ENCODE measurements at regions not wholly inside any gene's neighbourhood (a gene's known extent, or its start where the extent isn't known, plus 50 kb on each side); places are given as distances from the start of the nearest gene placed in this dataset.

DNA sequence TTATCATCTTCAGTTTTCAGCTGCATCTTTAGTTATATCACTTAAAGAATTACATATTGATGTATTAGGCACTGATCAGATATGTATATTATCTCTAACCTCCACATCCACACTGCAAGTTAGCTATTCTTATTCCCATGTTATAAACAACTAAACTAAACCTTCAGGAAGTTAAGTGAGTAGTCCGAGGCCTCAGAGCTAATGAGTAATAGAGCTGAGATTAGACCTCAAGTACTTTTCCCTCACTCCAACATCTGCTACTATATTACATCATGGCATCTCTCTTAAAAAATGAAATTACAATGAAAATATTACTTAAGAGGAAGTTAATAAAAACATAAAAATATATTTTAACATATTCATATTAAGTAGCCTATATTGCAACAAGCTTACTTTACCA lies 183.6 kb upstream of the MAP2 start:
- Histone ChIP-seq H3K79me2 (ENCODE audit: insufficient read depth, low read length) (no peaks in the 10 kb centered on the region), H2AFZ (ENCODE audit: low read length) (no peak overlapping the region), H3K36me3 (ENCODE audit: insufficient read depth, low read length) (no peaks in the 10 kb centered on the region), H3F3A (ENCODE audit: low read depth) (no peaks in the 10 kb centered on the region), H3K4me1 (ENCODE audit: insufficient read depth, low read length, poor library complexity, severe bottlenecking) (no peaks in the 10 kb centered on the region), H3K9me2 (replicated peaks; ENCODE audit: low read depth, low read length) (no peaks in the 10 kb centered on the region), H3K9ac (ENCODE audit: low read depth, low read length, poor library complexity, severe bottlenecking) (no peak overlapping the region), H4K20me1 (ENCODE audit: insufficient read depth, low read length, poor library complexity, severe bottlenecking) (no peaks in the 10 kb centered on the region), H3K4me3 (ENCODE audit: low read length, poor library complexity, severe bottlenecking) (no peak overlapping the region), H3K9me3 (ENCODE audit: insufficient read depth, low read depth, low read length) (no peaks in the 10 kb centered on the region), H3K27me3 (ENCODE audit: insufficient read depth, low read length, poor library complexity, severe bottlenecking) (no peaks in the 10 kb centered on the region), H3K4me2 (ENCODE audit: low read depth, low read length, poor library complexity, severe bottlenecking) (no peak overlapping the region)
- TF ChIP-seq CTCF (conservative IDR thresholded peaks at IDR 0.05; ENCODE audit: low read length) (no peak), EZH2phosphoT487 (IDR thresholded peaks at IDR 0.05; ENCODE audit: borderline replicate concordance) (no peak)

DNA sequence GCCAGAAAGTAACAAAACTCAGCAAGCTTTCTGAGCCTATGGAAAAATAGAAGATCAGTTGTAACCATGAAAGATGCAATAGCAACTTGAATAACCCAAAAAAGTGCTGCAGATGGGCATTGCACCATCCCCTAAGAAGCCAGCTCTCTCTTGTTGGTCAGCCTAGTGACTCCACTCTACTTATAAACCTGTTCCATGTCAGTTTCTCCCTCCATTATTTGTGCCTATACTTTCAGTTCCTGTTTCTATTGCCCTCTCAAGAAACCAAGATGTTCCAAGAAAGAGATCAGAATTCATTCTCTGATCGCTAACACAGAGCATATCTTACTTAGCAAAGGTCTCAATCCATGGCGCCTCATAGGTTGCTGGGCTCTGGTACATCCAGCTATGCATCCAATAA lies 170.3 kb upstream of the MAP2 start:
- no peak overlapping the region for H3K4me2 ChIP-seq (ENCODE audit: low read depth, low read length, poor library complexity, severe bottlenecking)
- TF ChIP-seq CTCF (conservative IDR thresholded peaks at IDR 0.05; ENCODE audit: low read length) (no peak), EZH2phosphoT487 (IDR thresholded peaks at IDR 0.05; ENCODE audit: borderline replicate concordance) (no peak)
- H3K4me3 ChIP-seq (ENCODE audit: low read length, poor library complexity, severe bottlenecking) = no peak overlapping the region

GRCh38 chr2:209259767-209260166 lies 164.1 kb upstream of the MAP2 start:
- H3K27me3 ChIP-seq (ENCODE audit: insufficient read depth, low read length, poor library complexity, severe bottlenecking) = no peaks in the 10 kb centered on the region
- TF ChIP-seq CTCF (conservative IDR thresholded peaks at IDR 0.05; ENCODE audit: low read length) = no peak
- no peak for TF ChIP-seq EZH2phosphoT487 (IDR thresholded peaks at IDR 0.05; ENCODE audit: borderline replicate concordance)
- no peaks in the 10 kb centered on the region for H3K9me2 ChIP-seq (replicated peaks; ENCODE audit: low read depth, low read length)
- H3F3A ChIP-seq (ENCODE audit: low read depth) = no peaks in the 10 kb centered on the region
- H2AFZ ChIP-seq (ENCODE audit: low read length) = no peak overlapping the region
- H3K9me3 ChIP-seq (ENCODE audit: insufficient read depth, low read depth, low read length) = no peaks in the 10 kb centered on the region
- H3K4me3 ChIP-seq (ENCODE audit: low read length, poor library complexity, severe bottlenecking) = no peak overlapping the region
- H3K36me3 ChIP-seq (ENCODE audit: insufficient read depth, low read length) = no peaks in the 10 kb centered on the region
- no peaks in the 10 kb centered on the region for H3K4me1 ChIP-seq (ENCODE audit: insufficient read depth, low read length, poor library complexity, severe bottlenecking)
- H3K4me2 ChIP-seq (ENCODE audit: low read depth, low read length, poor library complexity, severe bottlenecking) = no peak overlapping the region
- no peak overlapping the region for H3K9ac ChIP-seq (ENCODE audit: low read depth, low read length, poor library complexity, severe bottlenecking)
- H4K20me1 ChIP-seq (ENCODE audit: insufficient read depth, low read length, poor library complexity, severe bottlenecking) = no peaks in the 10 kb centered on the region
- no peaks in the 10 kb centered on the region for H3K79me2 ChIP-seq (ENCODE audit: insufficient read depth, low read length)

More for the DNA sequence above, 170.3 kb upstream of the MAP2 start:
- Histone ChIP-seq H3K36me3 (ENCODE audit: insufficient read depth, low read length) (no peaks in the 10 kb centered on the region), H3F3A (ENCODE audit: low read depth) (no peaks in the 10 kb centered on the region), H3K27me3 (ENCODE audit: insufficient read depth, low read length, poor library complexity, severe bottlenecking) (no peaks in the 10 kb centered on the region), H3K9ac (ENCODE audit: low read depth, low read length, poor library complexity, severe bottlenecking) (no peak overlapping the region), H3K9me2 (replicated peaks; ENCODE audit: low read depth, low read length) (no peaks in the 10 kb centered on the region; the same call in 1 of the 2 replicates), H4K20me1 (ENCODE audit: insufficient read depth, low read length, poor library complexity, severe bottlenecking) (no peaks in the 10 kb centered on the region), H3K79me2 (ENCODE audit: insufficient read depth, low read length) (no peaks in the 10 kb centered on the region), H3K4me1 (ENCODE audit: insufficient read depth, low read length, poor library complexity, severe bottlenecking) (no peaks in the 10 kb centered on the region), H2AFZ (ENCODE audit: low read length) (no peak overlapping the region), H3K9me3 (ENCODE audit: insufficient read depth, low read depth, low read length) (no peaks in the 10 kb centered on the region)

Data from Loucy (cell line).